Smooth muscle cell (in vitro differentiated cells): ENCODE measurements at regions not wholly inside any gene's neighbourhood (a gene's known extent, or its start where the extent isn't known, plus 50 kb on each side); places are given as distances from the start of the nearest gene placed in this dataset.
"Not testable (repeated sequence)": the region's sequence is repeated elsewhere in the genome, so short reads cannot be mapped to it uniquely, and the experiment has no call there.

ENCODE experiments used
- DNase-seq: peaks from one replicate; lab custom pipeline; 2025; ENCODE audit not compliant: unreplicated experiment; lab: John Stamatoyannopoulos, UW
- H2AFZ ChIP-seq: fragments of 200-600 bp; sonication (generic); 2 replicates; pipeline ENCODE4 v1.6.0; 2016; ENCODE audit warnings: antibody characterized with exemption, low read depth, mild to moderate bottlenecking
- H3F3A ChIP-seq: fragments of 200-600 bp; sonication (generic); 2 replicates; pipeline ENCODE4 v1.6.0; 2017; ENCODE audit warnings: antibody characterized with exemption, low read depth
- H3K27ac ChIP-seq: fragments of 200-600 bp; sonication (generic); 2 replicates; pipeline ENCODE4 v1.5.1; 2016; ENCODE audit warnings: low read depth, mild to moderate bottlenecking
- H3K27me3 ChIP-seq: fragments of 200-600 bp; sonication (generic); 2 replicates; pipeline ENCODE4 v1.6.1; 2016; ENCODE audit warnings: low read depth, mild to moderate bottlenecking
- H3K36me3 ChIP-seq: fragments of 200-600 bp; sonication (generic); 2 replicates; pipeline ENCODE4 v1.5.1; 2016; ENCODE audit warnings: low read depth
- H3K4me1 ChIP-seq: fragments of 200-600 bp; sonication (generic); 2 replicates; pipeline ENCODE4 v1.5.1; 2016; ENCODE audit warnings: low read depth
- H3K4me2 ChIP-seq: fragments of 200-600 bp; sonication (generic); 2 replicates; pipeline ENCODE4 v1.6.0; 2016; ENCODE audit warnings: mild to moderate bottlenecking
- H3K4me3 ChIP-seq: fragments of 200-600 bp; sonication (generic); 2 replicates; pipeline ENCODE4 v1.5.1; 2016; ENCODE audit warnings: mild to moderate bottlenecking
- H3K79me2 ChIP-seq: fragments of 200-600 bp; sonication (generic); 2 replicates; pipeline ENCODE4 v1.6.0; 2016; ENCODE audit warnings: low read depth, mild to moderate bottlenecking
- H3K9ac ChIP-seq: fragments of 200-600 bp; sonication (generic); 2 replicates; pipeline ENCODE4 v1.6.0; 2016; ENCODE audit warnings: low read depth
- H3K9me3 ChIP-seq: fragments of 200-600 bp; sonication (generic); replicated peaks from 2 replicates; pipeline ENCODE4 v1.5.1; 2016; ENCODE audit warnings: low read depth
- H4K20me1 ChIP-seq: fragments of 200-600 bp; sonication (generic); 2 replicates; pipeline ENCODE4 v1.6.0; 2016; ENCODE audit warnings: low read depth
- WGBS: methylation state at CpG from one replicate; pipeline ENCODE4 v1.1.7; 2016; ENCODE audit warnings: low lambda C conversion rate; 5-methylcytosine and 5-hydroxymethylcytosine counted together
- TF ChIP-seq, protein P1 (sequence below): fragments of 200-600 bp; sonication (generic); IDR thresholded peaks from 2 replicates; pipeline ENCODE4 v1.5.1; 2017; ENCODE audit warnings: borderline replicate concordance, mild to moderate bottlenecking, antibody characterized with exemption; ENCODE audit not compliant: insufficient read depth, poor library complexity, severe bottlenecking

DNA sequence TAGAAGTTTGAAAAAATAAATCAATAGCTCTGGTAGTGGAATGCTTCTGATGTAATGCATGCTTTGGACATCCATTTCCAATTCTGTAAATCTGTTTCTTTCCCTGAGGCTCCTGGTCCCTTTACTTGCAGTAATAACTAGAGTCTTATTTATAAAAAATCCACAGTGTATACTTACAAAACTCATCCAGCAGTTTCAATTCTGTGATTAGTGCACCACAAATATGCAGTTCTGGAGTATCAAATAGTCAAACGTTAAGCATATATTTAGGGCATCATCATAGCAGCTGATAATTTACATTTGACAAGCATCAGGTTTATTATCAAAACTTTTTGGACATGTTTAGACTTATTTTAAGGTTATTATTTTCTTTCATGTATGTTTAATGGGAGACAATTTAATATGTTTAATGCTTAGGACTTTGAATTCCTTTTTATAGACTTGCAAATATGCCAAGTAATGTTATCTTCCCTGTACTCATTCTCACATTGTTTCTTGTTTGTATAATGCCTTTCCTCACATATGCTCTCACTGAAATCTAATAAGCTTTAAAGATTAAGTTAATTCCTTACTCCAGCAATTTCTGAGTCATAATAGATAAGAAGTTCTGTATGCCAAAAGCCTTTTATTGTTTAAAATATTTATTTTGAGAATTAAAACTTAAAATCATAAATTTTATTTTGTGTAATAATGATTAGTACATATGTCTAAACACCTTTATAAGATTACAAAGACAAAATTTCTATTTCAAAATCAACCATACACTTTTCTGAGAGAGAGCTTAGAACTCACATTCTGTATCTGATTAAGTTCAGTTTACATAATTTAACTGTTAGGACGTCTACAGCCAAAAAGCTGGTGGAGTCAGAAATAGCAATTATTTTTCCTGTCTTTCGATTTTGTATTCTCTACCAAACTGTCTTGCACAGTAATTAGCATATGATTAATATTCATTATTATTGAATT lies 341.5 kb upstream of the TMEFF2 start:
- H3K27ac ChIP-seq: peak overlapping the region; percentile 24
- H3K9me3 ChIP-seq: no peaks in the 10 kb centered on the region
- TF ChIP-seq, protein P1, sequence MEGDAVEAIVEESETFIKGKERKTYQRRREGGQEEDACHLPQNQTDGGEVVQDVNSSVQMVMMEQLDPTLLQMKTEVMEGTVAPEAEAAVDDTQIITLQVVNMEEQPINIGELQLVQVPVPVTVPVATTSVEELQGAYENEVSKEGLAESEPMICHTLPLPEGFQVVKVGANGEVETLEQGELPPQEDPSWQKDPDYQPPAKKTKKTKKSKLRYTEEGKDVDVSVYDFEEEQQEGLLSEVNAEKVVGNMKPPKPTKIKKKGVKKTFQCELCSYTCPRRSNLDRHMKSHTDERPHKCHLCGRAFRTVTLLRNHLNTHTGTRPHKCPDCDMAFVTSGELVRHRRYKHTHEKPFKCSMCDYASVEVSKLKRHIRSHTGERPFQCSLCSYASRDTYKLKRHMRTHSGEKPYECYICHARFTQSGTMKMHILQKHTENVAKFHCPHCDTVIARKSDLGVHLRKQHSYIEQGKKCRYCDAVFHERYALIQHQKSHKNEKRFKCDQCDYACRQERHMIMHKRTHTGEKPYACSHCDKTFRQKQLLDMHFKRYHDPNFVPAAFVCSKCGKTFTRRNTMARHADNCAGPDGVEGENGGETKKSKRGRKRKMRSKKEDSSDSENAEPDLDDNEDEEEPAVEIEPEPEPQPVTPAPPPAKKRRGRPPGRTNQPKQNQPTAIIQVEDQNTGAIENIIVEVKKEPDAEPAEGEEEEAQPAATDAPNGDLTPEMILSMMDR: no peak
- peaks cover 12% of the 10 kb centered on the region for H3K4me1 ChIP-seq
- H3K79me2 ChIP-seq: no peaks in the 10 kb centered on the region
- DNase-seq: no peak
- H3K27me3 ChIP-seq: no peaks in the 10 kb centered on the region
- H3F3A ChIP-seq: no peaks in the 10 kb centered on the region
- no peak overlapping the region for H3K9ac ChIP-seq
- peak overlapping the region; percentile 70 for H3K4me2 ChIP-seq
- H4K20me1 ChIP-seq: no peaks in the 10 kb centered on the region
- no peak overlapping the region for H3K4me3 ChIP-seq
- 24% methylated on average over 3 of the region's 3 CpGs for WGBS
- no peak overlapping the region for H2AFZ ChIP-seq
- H3K36me3 ChIP-seq: no peaks in the 10 kb centered on the region

DNA sequence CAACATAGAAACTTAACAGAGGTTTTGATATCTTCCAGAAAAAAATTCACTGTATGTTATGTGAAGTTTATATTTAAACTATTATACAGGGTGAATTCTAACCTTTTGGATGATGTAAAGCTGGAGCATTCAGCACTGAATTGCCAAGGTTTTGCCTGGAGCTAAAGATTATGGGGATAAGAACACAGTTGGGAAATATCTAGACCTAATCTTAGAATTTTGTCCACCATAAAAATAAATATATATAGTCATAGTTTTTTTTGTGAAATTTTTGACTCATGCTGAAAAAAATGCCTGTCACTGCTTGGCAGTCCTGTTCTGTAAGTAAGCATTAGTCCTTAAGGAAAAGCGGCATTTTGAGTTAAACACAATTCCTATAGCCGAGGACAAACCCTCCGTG lies 339.3 kb upstream of the TMEFF2 start:
- 85% methylated on average over 3 of the region's 3 CpGs for WGBS
- Histone ChIP-seq H3K9ac (no peak overlapping the region), H4K20me1 (no peaks in the 10 kb centered on the region), H3K9me3 (no peaks in the 10 kb centered on the region), H3F3A (no peaks in the 10 kb centered on the region), H3K79me2 (no peaks in the 10 kb centered on the region), H3K4me2 (no peak overlapping the region), H3K27me3 (no peaks in the 10 kb centered on the region), H3K4me1 (peaks cover 12% of the 10 kb centered on the region), H3K36me3 (no peaks in the 10 kb centered on the region), H2AFZ (no peak overlapping the region), H3K27ac (no peak overlapping the region), H3K4me3 (no peak overlapping the region)
- no peak for DNase-seq
- TF ChIP-seq, protein P1: no peak

DNA sequence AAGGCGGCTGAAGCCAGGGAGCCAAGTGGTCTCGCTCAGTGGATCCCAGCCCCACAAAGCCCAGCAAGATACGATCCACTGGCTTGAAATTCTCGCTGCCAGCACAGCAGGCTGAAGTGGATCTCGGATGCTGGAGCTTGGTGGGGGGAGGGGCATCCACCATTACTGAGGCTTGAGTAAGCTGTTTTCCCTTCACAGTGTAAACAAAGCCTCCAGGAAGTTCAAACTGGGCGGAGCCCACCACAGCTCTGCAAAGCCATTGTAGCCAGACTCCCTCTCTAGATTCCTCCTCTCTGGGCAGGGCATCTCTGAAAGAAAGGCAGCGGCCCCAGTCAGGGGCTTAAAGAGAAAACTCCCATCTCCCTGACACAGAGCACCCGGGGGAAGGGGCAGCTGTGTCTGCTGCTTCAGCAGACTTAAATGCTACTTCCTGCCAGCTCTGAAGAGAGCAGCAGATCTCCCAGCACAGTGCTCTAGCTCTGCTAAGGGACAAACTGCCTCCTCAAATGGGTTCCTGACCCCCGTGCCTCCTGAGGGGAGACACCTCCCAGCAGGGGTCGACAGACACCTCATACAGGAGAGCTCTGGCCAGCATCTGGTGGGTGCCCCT lies 330.0 kb upstream of the TMEFF2 start:
- H2AFZ ChIP-seq, H3K4me2 ChIP-seq, H3K4me1 ChIP-seq, H3K27me3 ChIP-seq, H4K20me1 ChIP-seq, H3K4me3 ChIP-seq, H3K9me3 ChIP-seq, H3K36me3 ChIP-seq, H3F3A ChIP-seq, H3K27ac ChIP-seq, DNase-seq, H3K79me2 ChIP-seq, H3K9ac ChIP-seq: not testable (repeated sequence)
- 90% methylated on average over 10 of the region's 10 CpGs for WGBS

DNA sequence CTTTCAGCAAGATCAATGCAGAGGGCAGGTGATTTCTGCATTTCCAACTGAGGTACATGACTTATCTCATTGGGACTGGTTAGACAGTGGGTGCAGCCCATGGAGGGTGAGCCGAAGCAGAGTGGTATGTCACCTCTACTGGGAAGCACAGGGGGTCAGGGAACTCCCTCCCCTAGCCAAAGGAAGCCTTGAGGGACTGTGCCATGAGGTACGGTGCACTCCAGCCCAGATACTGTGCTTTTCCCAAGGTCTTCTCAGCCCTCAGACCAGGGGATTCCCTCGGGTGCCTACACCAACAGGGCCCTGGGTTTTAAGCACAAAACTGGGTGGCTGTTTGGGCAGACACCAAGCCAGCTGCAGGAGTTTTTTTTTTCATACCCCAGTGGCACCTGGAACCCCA lies 329.5 kb upstream of the TMEFF2 start:
- not testable (repeated sequence) for H3K36me3 ChIP-seq, H4K20me1 ChIP-seq, H3K79me2 ChIP-seq, H2AFZ ChIP-seq, DNase-seq, H3K4me2 ChIP-seq, H3K9me3 ChIP-seq, H3K4me1 ChIP-seq, H3F3A ChIP-seq, H3K27me3 ChIP-seq, H3K9ac ChIP-seq, H3K27ac ChIP-seq, H3K4me3 ChIP-seq
- 90% methylated on average over 3 of the region's 3 CpGs for WGBS
